NCI-H1092 treated with DMSO at 0.1 percent for 48 hours (cell line): ENCODE measurements at regions not wholly inside any gene's neighbourhood (a gene's known extent, or its start where the extent isn't known, plus 50 kb on each side); places are given as distances from the start of the nearest gene placed in this dataset.

Experiments used
- DNase-seq: peaks from one replicate; lab custom pipeline; 2025; lab: John Stamatoyannopoulos, UW

- DNase-seq = no peak
Measured at GRCh38 chr7:26458466-26459145, 166.9 kb downstream of the SNX10 start.

- DNase-seq = no peak
Measured at GRCh38 chr7:26459540-26460193, 168.0 kb downstream of the SNX10 start.

GRCh38 chr7:26460351-26461085 lies 168.9 kb downstream of the SNX10 start:
- no peak for DNase-seq

GRCh38 chr7:26461518-26461917 lies 169.9 kb downstream of the SNX10 start:
- DNase-seq = no peak

- no peak for DNase-seq
Measured at GRCh38 chr7:26466007-26466406, 174.3 kb downstream of the SNX10 start.

GRCh38 chr7:26467104-26467503 lies 175.4 kb downstream of the SNX10 start:
- no peak for DNase-seq

GRCh38 chr7:26467541-26467940 lies 175.9 kb downstream of the SNX10 start:
- DNase-seq = no peak

GRCh38 chr7:26468625-26469024 lies 177.0 kb downstream of the SNX10 start:
- no peak for DNase-seq

GRCh38 chr7:26469188-26469587 lies 177.5 kb downstream of the SNX10 start:
- DNase-seq = no peak

GRCh38 chr7:26470691-26471090 lies 179.0 kb downstream of the SNX10 start:
- no peak for DNase-seq

- DNase-seq = no peak
Measured at GRCh38 chr7:26471306-26472075, 179.8 kb downstream of the SNX10 start.

- no peak for DNase-seq
Measured at GRCh38 chr7:26472971-26473370, 181.3 kb downstream of the SNX10 start.

GRCh38 chr7:26476271-26476670 lies 184.6 kb downstream of the SNX10 start:
- DNase-seq = no peak

- no peak for DNase-seq
Measured at GRCh38 chr7:26477381-26477990, 185.8 kb downstream of the SNX10 start.

- no peak for DNase-seq
Measured at GRCh38 chr7:26478550-26478949, 186.9 kb downstream of the SNX10 start.

GRCh38 chr7:26479581-26479980 lies 187.9 kb downstream of the SNX10 start:
- no peak for DNase-seq

GRCh38 chr7:26480156-26480555 lies 188.5 kb downstream of the SNX10 start:
- DNase-seq = no peak

GRCh38 chr7:26482927-26483326 lies 191.3 kb downstream of the SNX10 start:
- no peak for DNase-seq

- no peak for DNase-seq
Measured at GRCh38 chr7:26483843-26484242, 192.2 kb downstream of the SNX10 start.

GRCh38 chr7:26485367-26485934 lies 193.8 kb downstream of the SNX10 start:
- no peak for DNase-seq

- no peak for DNase-seq
Measured at GRCh38 chr7:26486153-26486552, 194.5 kb downstream of the SNX10 start.
